ENCODE measurements at regions not wholly inside any gene's neighbourhood (a gene's known extent, or its start where the extent isn't known, plus 50 kb on each side); places are given as distances from the start of the nearest gene placed in this dataset.

DNA sequence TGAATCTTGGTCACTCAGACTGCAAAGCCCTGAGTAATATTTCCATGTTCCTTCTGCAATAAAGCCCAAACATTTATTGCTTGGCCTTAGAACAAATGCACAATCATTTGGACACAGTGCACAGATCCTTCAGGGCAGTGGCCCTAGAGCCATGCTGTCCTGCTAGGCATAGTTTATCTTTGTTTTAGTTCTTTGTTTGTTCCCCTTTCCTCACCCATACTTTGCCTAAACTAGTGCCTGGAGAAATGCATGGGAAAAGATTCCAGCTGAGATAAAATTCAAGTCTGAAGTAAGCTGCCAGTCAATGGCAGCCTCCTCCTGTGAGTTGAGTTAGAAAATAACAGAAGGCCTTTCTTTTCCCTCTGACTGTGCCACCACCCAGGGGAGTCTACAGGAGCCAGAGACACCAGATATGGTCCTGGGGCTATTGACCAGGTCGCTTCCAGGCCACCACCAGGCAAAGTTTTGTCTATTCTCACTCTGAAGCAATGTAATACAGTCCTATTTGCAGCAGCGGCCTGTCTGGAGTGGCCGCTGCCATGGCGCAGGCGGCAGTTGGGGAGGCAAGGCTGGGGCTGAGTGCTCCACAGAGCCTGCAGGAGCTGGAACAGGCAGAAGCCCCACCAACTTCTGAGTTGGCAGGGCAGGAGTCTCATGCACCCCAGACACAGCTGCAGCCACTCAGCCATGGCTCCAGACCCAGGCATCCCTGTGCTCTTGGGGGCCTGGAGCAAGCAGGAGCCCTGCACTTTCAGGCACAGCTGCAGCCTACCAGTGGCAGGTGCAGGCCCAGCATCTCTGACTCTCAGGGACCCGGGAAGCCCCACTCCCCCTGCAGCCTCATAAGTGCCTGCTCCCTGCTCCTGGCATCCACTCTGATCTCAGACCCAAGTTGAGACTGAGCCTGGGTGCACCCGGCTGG is 258.6 kb downstream of the GPATCH2 start:
- TF ChIP-seq, protein P1, sequence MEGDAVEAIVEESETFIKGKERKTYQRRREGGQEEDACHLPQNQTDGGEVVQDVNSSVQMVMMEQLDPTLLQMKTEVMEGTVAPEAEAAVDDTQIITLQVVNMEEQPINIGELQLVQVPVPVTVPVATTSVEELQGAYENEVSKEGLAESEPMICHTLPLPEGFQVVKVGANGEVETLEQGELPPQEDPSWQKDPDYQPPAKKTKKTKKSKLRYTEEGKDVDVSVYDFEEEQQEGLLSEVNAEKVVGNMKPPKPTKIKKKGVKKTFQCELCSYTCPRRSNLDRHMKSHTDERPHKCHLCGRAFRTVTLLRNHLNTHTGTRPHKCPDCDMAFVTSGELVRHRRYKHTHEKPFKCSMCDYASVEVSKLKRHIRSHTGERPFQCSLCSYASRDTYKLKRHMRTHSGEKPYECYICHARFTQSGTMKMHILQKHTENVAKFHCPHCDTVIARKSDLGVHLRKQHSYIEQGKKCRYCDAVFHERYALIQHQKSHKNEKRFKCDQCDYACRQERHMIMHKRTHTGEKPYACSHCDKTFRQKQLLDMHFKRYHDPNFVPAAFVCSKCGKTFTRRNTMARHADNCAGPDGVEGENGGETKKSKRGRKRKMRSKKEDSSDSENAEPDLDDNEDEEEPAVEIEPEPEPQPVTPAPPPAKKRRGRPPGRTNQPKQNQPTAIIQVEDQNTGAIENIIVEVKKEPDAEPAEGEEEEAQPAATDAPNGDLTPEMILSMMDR (IDR thresholded peaks at IDR 0.05) = no peak
- TF ChIP-seq EP300 (IDR thresholded peaks at IDR 0.05) (no peak), POLR2AphosphoS5 (IDR thresholded peaks at IDR 0.05) (no peak), POLR2A (IDR thresholded peaks at IDR 0.05; ENCODE audit: low read depth) (no peak)
